ENCODE measurements at regions not wholly inside any gene's neighbourhood (a gene's known extent, or its start where the extent isn't known, plus 50 kb on each side); places are given as distances from the start of the nearest gene placed in this dataset.

GRCh38 chr6:148091394-148091793, 251.2 kb upstream of the SASH1 start:
- H3K36me3 Mint-ChIP-seq, result peaks cover 11% of the 10 kb centered on the region
- H3K4me3 Mint-ChIP-seq, result no peak overlapping the region
- no peaks in the 10 kb centered on the region for H3K27me3 Mint-ChIP-seq (ENCODE audit: low read depth)
- H3K4me1 Mint-ChIP-seq, result no peaks in the 10 kb centered on the region
- no peak overlapping the region for H3K27ac Mint-ChIP-seq
- DNase-seq (ENCODE audit: low spot score) (no peak), ATAC-seq (no peak)
- TF ChIP-seq IRF2 (CRISPR knock-in tag; IDR thresholded peaks at IDR 0.05; ENCODE audit: borderline replicate concordance, low read depth), result no peak
- no peak for TF ChIP-seq TEAD1 (CRISPR knock-in tag; IDR thresholded peaks at IDR 0.05)
- TF ChIP-seq RELA (CRISPR knock-in tag; IDR thresholded peaks at IDR 0.05; ENCODE audit: borderline replicate concordance), result no peak
- TF ChIP-seq NR2C2 (CRISPR knock-in tag; IDR thresholded peaks at IDR 0.05), result no peak
- no peak for TF ChIP-seq NFATC4 (CRISPR knock-in tag; IDR thresholded peaks at IDR 0.05)
- TF ChIP-seq AFF4 (CRISPR knock-in tag; IDR thresholded peaks at IDR 0.05; ENCODE audit: borderline replicate concordance), result no peak
- no peak for TF ChIP-seq SOX15 (CRISPR knock-in tag; IDR thresholded peaks at IDR 0.05)
- no peak for TF ChIP-seq FOXP1 (CRISPR knock-in tag; IDR thresholded peaks at IDR 0.05; ENCODE audit: borderline replicate concordance)
- no peak for TF ChIP-seq ZBTB21 (CRISPR knock-in tag; IDR thresholded peaks at IDR 0.05; ENCODE audit: borderline replicate concordance)
- TF ChIP-seq GABPB1 (CRISPR knock-in tag; IDR thresholded peaks at IDR 0.05), result no peak
- no peak for TF ChIP-seq CREB1 (CRISPR knock-in tag; IDR thresholded peaks at IDR 0.05)
- TF ChIP-seq OVOL2 (CRISPR knock-in tag; IDR thresholded peaks at IDR 0.05; ENCODE audit: borderline replicate concordance), result no peak
- no peak for TF ChIP-seq FOXK1 (CRISPR knock-in tag; IDR thresholded peaks at IDR 0.05)
- TF ChIP-seq ATF6 (CRISPR knock-in tag; IDR thresholded peaks at IDR 0.05), result no peak
- no peak for TF ChIP-seq ZNF532 (CRISPR knock-in tag; IDR thresholded peaks at IDR 0.05; ENCODE audit: borderline replicate concordance)
- peaks cover 22% of the 10 kb centered on the region for H3K9me3 Mint-ChIP-seq
- ChIA-PET CTCF (no interaction called here), POLR2A (no interaction called here)

- ChIA-PET POLR2A (no interaction called here), CTCF (no interaction called here)
- H3K4me1 Mint-ChIP-seq, result peaks cover 12% of the 10 kb centered on the region; the same call in 1 of the 2 replicates
- no peak for ATAC-seq
- TF ChIP-seq OVOL2 (CRISPR knock-in tag; IDR thresholded peaks at IDR 0.05; ENCODE audit: borderline replicate concordance) (no peak), NR3C1 (CRISPR knock-in tag; conservative IDR thresholded peaks at IDR 0.05; ENCODE audit: low read depth) (no peak), ZNF396 (CRISPR knock-in tag; IDR thresholded peaks at IDR 0.05; ENCODE audit: borderline replicate concordance) (no peak), ATF2 (CRISPR knock-in tag; IDR thresholded peaks at IDR 0.05; ENCODE audit: borderline replicate concordance, low read depth) (no peak), FOXK1 (CRISPR knock-in tag; IDR thresholded peaks at IDR 0.05) (no peak), PRRX2 (CRISPR knock-in tag; IDR thresholded peaks at IDR 0.05) (no peak), ZNF317 (CRISPR knock-in tag; IDR thresholded peaks at IDR 0.05; ENCODE audit: borderline replicate concordance, low read depth) (no peak), CBFB (CRISPR knock-in tag; IDR thresholded peaks at IDR 0.05; ENCODE audit: low read depth) (no peak), ZNF512 (CRISPR knock-in tag; IDR thresholded peaks at IDR 0.05; ENCODE audit: borderline replicate concordance) (no peak), RORB (CRISPR knock-in tag; IDR thresholded peaks at IDR 0.05) (no peak), RELA (CRISPR knock-in tag; IDR thresholded peaks at IDR 0.05; ENCODE audit: borderline replicate concordance) (no peak), JUN (CRISPR knock-in tag; IDR thresholded peaks at IDR 0.05) (no peak)
- DNase-seq (ENCODE audit: low spot score), result no peak
- H3K36me3 Mint-ChIP-seq, result no peaks in the 10 kb centered on the region
- no peak overlapping the region for H3K27ac Mint-ChIP-seq
- peaks cover 8% of the 10 kb centered on the region for H3K9me3 Mint-ChIP-seq
- no peak overlapping the region for H3K4me3 Mint-ChIP-seq
- H3K27me3 Mint-ChIP-seq (ENCODE audit: low read depth), result no peaks in the 10 kb centered on the region
Observed at GRCh38 chr6:148103436-148103835, 239.2 kb upstream of the SASH1 start.
